ENCODE measurements at regions not wholly inside any gene's neighbourhood (a gene's known extent, or its start where the extent isn't known, plus 50 kb on each side); places are given as distances from the start of the nearest gene placed in this dataset.

DNA sequence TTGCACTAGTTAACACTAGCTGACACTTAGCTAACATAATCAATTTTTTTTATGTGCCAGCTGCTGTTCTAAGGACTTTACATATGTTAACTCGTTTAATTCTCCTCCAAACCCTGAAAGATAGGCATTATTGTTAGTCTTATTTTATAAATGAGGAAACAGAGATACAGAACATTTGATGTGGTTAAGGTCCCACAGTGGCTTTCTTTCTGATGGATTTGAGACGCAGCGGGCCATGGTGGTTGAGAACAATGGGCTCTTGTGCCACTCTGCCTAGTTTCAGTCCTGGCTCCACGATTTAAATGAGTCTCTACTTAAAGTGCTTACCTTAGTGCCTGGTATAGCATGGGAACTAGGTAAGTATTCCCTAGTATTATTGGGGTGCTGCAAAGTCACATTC is 201.9 kb upstream of the SPRED2 start:
- ChIA-PET CTCF (no interaction called here), POLR2A (ENCODE audit: unreplicated experiment) (no interaction called here)
- H2AFZ ChIP-seq (replicated peaks; ENCODE audit: low read length, poor library complexity), result no peak overlapping the region
- no peak overlapping the region for H3K4me2 ChIP-seq (ENCODE audit: low read depth, low read length)
- no peak overlapping the region for H3K23ac ChIP-seq (ENCODE audit: low read depth, low read length)
- H3K79me1 ChIP-seq (ENCODE audit: low read depth in 1 of 2, low read length in 2 of 2), result no peaks in the 10 kb centered on the region
- no peak overlapping the region for H3K4me3 ChIP-seq (ENCODE audit: insufficient read depth, low read depth, low read length)
- H4K5ac ChIP-seq (ENCODE audit: low read depth, low read length), result no peak overlapping the region
- H4K91ac ChIP-seq (ENCODE audit: insufficient read depth, low read depth, low read length), result no peak overlapping the region
- DNase-seq (no peak), ATAC-seq (ENCODE audit: low read depth) (no peak)
- H3K4ac ChIP-seq (ENCODE audit: low read depth, low read length), result no peak overlapping the region
- TF ChIP-seq POLR2A (IDR thresholded peaks at IDR 0.05; ENCODE audit: low read depth, low read length) (no peak), RAD21 (IDR thresholded peaks at IDR 0.05; ENCODE audit: low read length) (no peak), MXI1 (IDR thresholded peaks at IDR 0.05; ENCODE audit: borderline replicate concordance, low read depth, low read length) (no peak), MAFK (IDR thresholded peaks at IDR 0.05; ENCODE audit: low read depth, low read length) (no peak), CTCF (conservative IDR thresholded peaks at IDR 0.05; ENCODE audit: low read depth, low read length) (no peak), FOS (IDR thresholded peaks at IDR 0.05; ENCODE audit: low read depth, low read length) (no peak), NFE2L2 (IDR thresholded peaks at IDR 0.05; ENCODE audit: low read depth, low read length) (no peak), CEBPB (IDR thresholded peaks at IDR 0.05; ENCODE audit: low read depth, low read length) (no peak), BHLHE40 (IDR thresholded peaks at IDR 0.05; ENCODE audit: low read depth, low read length) (no peak), CHD1 (IDR thresholded peaks at IDR 0.05; ENCODE audit: low read depth, low read length) (no peak), MAZ (IDR thresholded peaks at IDR 0.05; ENCODE audit: borderline replicate concordance, low read depth, low read length) (no peak), RCOR1 (IDR thresholded peaks at IDR 0.05; ENCODE audit: insufficient replicate concordance, low read length) (no peak), RFX5 (IDR thresholded peaks at IDR 0.05; ENCODE audit: low read depth, low read length) (no peak), SMC3 (IDR thresholded peaks at IDR 0.05; ENCODE audit: low read depth, low read length) (no peak)
- TF ChIP-seq, protein P1, sequence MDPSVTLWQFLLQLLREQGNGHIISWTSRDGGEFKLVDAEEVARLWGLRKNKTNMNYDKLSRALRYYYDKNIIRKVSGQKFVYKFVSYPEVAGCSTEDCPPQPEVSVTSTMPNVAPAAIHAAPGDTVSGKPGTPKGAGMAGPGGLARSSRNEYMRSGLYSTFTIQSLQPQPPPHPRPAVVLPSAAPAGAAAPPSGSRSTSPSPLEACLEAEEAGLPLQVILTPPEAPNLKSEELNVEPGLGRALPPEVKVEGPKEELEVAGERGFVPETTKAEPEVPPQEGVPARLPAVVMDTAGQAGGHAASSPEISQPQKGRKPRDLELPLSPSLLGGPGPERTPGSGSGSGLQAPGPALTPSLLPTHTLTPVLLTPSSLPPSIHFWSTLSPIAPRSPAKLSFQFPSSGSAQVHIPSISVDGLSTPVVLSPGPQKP (IDR thresholded peaks at IDR 0.05; ENCODE audit: borderline replicate concordance, low read depth, low read length), result no peak
- TF ChIP-seq, protein P2, sequence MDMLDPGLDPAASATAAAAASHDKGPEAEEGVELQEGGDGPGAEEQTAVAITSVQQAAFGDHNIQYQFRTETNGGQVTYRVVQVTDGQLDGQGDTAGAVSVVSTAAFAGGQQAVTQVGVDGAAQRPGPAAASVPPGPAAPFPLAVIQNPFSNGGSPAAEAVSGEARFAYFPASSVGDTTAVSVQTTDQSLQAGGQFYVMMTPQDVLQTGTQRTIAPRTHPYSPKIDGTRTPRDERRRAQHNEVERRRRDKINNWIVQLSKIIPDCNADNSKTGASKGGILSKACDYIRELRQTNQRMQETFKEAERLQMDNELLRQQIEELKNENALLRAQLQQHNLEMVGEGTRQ (IDR thresholded peaks at IDR 0.05; ENCODE audit: low read depth, low read length), result no peak
- peaks cover 27% of the 10 kb centered on the region for H3K27me3 ChIP-seq (ENCODE audit: control insufficient read depth, insufficient read depth, low read length)
- H3K9me3 ChIP-seq (ENCODE audit: control insufficient read depth, insufficient read depth, low read length), result no peaks in the 10 kb centered on the region
- no peak overlapping the region for H2BK15ac ChIP-seq (ENCODE audit: low read depth, low read length)
- no peak overlapping the region for H3K18ac ChIP-seq (ENCODE audit: low read depth, low read length)
- 0 out of 2 replicates have a peak, but pooled peaks cover 3% of the 10 kb centered on the region for H3K9me1 ChIP-seq (ENCODE audit: insufficient read depth, low read length)
- H4K20me1 ChIP-seq (ENCODE audit: insufficient read depth, low read length), result no peaks in the 10 kb centered on the region
- no peak overlapping the region for H3K27ac ChIP-seq (ENCODE audit: insufficient read depth, low read length)
- no peak overlapping the region for H4K8ac ChIP-seq (ENCODE audit: low read depth in 2 of 2, low read length in 2 of 2)
- H2BK120ac ChIP-seq (ENCODE audit: low read depth, low read length), result no peak overlapping the region
- no TSS peak for BruUV-seq (replicated peaks)
- H2BK20ac ChIP-seq (ENCODE audit: low read depth, low read length), result no peak overlapping the region
- no peak overlapping the region for H3K9ac ChIP-seq (ENCODE audit: low read depth, low read length)
- dilution Hi-C loops (cut with HindIII; ENCODE audit: low sequenced_read_pairs, unreplicated experiment) (no loop called here), in situ Hi-C loops (cut with MboI; ENCODE audit: low sequenced_read_pairs) (loop anchor here (25.0 kb wide), 1 partner anchor 778 kb away; no protein-coding TSS in a partner anchor), intact Hi-C loops (cut with micrococcal nuclease) (no loop called here)
- no peak overlapping the region for H3K56ac ChIP-seq (ENCODE audit: extremely low read depth, insufficient read depth, low read length)
- H2BK5ac ChIP-seq (ENCODE audit: low read depth, low read length, poor library complexity, severe bottlenecking), result no peak overlapping the region
- H3K36me3 ChIP-seq (ENCODE audit: control insufficient read depth, insufficient read depth, low read length), result no peaks in the 10 kb centered on the region
- no peak overlapping the region for H2AK5ac ChIP-seq (ENCODE audit: low read depth, low read length)
- H3K4me1 ChIP-seq (ENCODE audit: control insufficient read depth, insufficient read depth, low read length), result no peaks in the 10 kb centered on the region; the same call in 1 of the 2 replicates
- no peak overlapping the region for H2AK9ac ChIP-seq (replicated peaks; ENCODE audit: low read depth, low read length, poor library complexity)
- H3K14ac ChIP-seq (replicated peaks; ENCODE audit: low read depth, low read length), result no peak overlapping the region
- no CpG with 5 or more reads among the region's 4 CpGs for WGBS, 2 experiments (ENCODE audit: extremely low coverage in 2 of 2, insufficient read length in 1 of 2)

Measured in IMR-90 (cell line).